ENCODE measurements at regions not wholly inside any gene's neighbourhood (a gene's known extent, or its start where the extent isn't known, plus 50 kb on each side); places are given as distances from the start of the nearest gene placed in this dataset.

DNA sequence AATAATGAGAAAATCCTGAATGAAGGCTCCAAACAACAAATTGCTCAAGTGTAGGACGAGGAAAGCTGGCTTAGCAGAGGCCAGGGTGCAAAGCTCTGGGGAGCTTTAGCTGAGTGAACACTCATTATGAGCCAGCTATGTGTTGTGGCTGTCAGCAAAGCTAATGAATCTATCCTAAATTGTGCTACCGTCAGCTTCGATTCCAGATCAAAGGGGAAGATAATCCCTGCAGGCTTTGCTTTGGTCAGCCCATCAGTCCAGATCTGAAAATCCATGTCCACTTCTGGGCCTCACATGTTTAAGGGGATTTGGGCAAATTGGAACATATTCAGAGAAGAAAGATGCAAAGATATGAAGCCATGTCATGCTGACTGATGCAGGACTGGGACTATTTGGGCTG, 180.9 kb upstream of the ZBED5 start:
- no peak for DNase-seq

DNA sequence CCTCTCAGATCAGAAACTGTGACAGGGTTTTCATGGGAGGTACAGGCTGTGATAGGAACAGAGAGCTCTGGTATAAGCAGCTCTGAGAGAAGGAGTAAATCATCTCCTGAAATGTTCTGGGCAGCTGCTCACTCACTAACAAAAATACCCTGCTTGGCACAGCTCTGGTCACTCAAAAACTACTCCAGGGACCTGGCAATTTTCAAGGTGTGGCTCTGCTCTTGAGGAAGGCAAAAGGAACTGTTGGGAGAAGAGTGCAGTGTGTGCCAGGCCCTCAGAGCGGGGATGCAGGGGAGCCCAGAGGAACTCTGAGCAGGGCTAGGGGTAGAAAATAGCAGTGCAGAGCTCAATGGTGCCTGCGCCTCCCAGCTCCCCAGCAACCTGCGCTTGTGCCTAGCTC, 180.5 kb upstream of the ZBED5 start:
- DNase-seq: no peak

DNA sequence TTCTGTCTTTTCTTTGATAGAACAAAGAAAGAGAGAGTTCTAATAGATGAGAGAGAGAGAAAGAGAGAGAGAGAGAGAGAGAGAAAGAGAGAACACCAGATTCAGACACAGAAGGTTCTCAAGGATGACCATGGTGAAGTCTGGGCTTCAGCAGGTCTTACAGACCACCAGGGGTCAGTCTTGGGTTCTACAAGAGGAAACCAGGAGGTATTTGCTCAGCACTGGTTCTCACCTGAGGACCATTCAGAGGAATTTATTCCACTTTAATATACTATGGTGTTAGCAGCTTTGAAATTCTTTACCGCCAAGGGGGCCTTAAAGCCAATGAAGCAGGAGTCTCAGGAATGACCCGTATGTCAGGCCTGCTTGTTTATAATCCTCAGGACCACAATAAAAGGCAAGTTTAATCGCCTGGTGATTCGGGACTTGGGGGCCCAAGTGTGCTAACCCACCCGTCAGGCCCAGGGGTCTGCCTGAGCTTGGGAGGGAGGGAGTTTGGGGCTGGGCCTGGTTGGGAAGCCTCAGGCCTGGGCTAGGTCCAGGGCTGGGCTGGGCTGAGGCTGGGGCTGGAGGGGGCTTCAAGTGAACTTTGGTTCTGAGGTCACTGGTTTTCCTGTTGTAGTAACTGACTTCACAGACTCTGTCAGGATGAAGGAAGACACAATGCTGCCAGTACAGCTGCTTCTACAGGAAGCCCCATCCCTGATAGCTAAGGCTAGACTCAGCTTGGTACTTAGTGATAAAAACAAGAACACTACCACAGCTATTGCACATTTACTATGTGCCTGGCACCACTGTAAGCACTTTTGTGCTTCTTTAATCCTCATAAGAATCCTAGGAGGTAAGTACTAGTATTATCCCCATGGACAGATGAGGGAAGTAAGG, 179.2 kb upstream of the ZBED5 start:
- DNase-seq: peak in 1 of 2 donors; percentile 26

DNA sequence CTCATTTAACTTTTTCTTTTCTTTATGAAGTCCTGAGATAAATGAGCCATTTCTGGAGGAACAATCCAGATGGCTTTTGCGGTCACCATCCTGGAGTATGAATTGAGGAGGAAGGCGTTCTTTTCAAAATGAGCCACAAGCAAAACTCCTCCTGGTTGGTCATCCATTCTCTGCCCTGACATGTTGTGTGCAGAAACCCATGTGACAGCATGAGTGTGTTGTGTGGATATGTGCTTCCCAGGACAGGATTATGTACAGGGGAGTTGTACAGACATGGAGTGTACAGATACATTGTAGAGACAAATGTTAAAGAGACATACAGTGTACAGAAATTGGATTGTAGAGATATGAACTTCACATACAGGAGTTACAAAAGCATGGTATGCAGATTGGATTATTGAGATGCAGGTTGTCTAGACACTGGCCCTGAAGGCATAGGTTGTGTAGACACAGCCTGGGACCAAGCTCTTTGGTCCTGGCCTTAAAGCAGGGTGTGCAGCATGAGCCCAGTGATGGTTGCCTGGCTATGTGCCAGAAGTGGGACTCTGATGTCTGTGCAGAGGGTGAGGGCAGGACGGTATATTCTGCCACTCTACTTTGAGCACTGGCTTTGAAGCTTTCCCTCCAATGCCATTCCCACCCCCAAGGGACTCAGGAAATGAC, 178.5 kb upstream of the ZBED5 start:
- DNase-seq: no peak

DNA sequence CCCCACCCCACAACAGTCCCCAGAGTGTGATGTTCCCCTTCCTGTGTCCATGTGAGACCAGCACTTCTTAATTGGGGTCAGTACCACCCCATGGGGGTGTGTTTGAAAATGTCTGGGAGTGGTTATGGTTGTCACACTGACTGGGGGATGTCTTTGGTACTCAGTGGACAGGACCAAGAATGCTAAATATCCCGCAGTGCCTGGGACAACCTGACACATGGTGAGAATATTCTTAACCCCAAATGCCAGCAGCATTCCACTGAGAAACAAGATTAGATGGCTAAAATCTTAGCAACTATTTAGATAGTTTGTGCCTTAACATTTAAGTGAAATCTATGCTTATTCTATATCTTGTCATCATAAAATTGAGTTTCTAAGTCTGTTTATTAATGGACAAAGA, 177.5 kb upstream of the ZBED5 start:
- no peak for DNase-seq

DNA sequence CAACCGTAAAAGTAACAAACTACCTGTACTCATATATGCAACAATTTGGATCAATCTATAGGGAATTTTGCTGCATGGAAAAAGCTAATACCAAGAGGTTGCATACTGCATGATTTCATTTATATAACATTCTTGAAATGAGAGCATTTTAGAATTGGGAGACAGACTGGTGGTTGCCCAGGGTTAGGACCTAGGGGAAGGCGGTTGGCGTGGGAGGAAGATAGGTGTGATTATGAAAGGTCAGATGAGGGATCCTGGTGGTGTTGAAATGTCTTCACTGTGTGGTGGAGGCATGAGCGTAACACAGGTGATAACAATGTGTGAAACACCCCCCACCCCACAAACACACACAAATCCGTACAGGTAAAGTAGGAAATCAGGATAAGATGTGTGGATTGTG, 176.6 kb upstream of the ZBED5 start:
- DNase-seq: no peak

DNA sequence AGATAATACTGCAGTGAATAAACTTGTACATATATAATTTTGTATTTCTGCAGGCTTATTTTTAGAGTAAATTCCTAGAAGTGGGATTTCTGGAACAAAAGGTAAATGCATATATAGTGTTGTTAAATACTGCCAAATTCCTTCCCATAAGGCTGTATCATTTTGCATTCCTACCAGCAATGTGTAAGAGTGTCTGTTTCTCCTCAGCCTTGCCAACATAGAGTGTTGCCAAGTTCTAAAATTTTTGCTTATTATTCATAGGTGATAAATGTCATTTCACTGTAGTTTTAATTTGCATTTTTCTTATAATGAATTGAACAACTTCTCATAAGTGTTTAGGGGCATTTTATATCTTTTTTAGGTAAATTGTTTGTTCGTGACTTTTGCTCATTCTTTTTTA, 174.2 kb upstream of the ZBED5 start:
- DNase-seq: no peak

DNA sequence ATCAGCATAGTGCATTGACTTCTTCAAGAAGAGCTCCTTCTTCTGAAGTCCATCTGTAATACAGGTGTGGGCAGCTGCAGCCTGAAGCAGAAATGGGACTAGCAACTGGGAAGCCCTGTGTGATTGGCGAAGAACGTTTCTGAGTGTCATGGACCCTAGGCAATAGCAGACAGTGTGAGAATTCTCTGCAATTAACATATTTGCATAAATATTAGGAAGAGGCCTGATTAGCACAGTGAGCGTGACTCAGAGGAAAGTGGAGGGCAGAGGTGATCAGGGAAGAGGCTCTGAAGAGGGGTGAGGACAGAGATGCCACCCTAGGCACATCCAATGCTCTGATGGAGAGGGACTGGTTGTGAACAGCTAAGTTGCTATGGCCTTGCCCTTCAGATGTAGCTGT, 171.2 kb upstream of the ZBED5 start:
- no peak for DNase-seq

DNA sequence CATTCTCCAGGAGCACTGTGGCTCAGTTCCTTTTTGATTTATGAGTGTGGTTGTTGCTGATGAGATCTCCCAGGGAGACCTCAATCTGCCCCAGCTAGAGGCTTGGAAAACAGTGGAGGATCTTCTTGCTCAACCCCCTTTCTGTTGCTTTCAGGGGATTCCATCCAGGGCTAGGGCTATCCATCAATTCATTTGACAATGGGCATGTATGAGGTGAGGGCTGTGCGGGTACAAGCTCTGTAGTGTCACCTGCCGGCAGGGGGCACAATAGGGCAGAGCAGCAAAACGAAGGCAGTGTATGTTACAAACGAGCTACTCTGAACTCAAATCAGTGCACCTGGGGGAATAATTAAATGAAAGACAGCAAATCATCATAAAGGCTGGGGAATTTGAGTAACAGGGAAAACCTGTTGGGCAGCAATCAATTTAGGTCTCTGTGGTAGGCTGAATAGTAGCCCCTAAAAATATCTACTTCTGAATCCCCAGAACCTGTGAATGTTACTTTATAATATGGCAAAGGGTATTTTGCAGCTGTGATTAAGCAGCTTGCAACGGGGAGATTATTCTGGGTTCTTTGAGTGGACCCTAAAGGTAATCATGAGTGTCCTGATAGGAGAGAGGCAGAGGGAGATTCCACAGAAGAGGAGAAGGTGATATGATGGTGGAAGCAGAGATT, 170.3 kb upstream of the ZBED5 start:
- DNase-seq: peak; percentile 79 to 83

DNA sequence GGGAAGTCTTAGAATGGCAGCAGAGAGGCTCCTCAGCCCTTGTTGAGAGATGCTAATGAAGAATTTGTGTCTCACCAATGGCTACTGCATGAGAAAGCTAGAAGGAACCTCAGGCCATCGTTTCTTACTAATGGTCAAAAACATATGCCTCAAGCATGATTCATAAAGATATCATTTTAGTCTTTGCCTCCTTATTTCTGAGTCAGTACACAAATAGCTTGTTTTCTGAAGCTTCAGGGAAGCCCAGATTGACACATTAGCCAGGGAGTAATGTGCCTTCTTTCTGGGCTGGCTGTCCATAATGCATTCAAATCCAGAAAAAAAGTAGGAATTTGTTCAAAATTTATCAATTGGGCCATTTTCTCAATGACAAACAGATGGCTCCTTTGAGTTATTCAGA, 169.4 kb upstream of the ZBED5 start:
- DNase-seq: no peak

DNA sequence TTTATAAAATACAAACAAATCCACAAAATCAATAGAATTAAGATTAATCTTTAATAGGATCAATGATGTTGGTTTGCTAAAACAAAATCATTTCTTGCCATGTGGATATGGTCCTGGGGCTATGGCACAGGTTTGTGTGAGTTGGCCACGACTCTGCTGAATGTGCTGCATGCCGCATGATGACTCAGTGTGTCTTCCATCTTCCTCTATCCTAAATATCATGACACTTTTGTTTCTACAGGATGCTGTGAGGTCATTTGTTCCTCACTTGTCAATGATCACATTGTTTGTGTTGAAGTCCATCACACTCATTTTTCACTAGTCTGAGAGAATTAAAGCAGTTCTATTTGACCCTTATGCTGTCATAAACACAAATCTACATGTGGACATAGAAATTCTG, 167.2 kb upstream of the ZBED5 start:
- no peak for DNase-seq

DNA sequence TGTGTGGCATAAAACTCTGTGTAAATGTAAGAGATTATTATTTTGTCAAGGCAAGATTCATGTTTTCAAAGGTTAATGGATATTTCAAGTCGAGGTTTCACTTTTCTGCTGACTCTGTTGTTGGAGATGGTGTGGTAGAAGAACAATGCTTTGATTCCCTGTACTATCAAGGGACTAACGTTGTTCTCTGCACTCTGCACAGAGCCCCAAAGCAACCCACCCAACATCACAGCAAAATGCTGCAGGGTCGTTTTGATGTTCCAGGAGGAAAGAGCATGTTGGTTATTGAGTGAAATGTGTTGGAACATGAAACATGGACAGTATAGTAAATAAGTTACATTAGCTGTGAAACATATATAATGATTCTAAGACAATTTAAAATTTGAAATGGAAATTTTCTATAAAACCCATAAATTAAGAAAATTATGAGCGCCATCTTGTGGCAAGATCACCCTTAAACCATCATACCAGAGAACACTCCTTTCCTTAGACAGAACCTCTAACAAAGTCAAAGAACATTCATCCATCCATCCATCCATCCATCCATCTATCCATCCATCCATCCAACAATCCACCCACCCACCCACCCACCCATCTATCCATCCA, 164.4 kb upstream of the ZBED5 start:
- DNase-seq: peak in 1 of 2 donors; percentile 39

DNA sequence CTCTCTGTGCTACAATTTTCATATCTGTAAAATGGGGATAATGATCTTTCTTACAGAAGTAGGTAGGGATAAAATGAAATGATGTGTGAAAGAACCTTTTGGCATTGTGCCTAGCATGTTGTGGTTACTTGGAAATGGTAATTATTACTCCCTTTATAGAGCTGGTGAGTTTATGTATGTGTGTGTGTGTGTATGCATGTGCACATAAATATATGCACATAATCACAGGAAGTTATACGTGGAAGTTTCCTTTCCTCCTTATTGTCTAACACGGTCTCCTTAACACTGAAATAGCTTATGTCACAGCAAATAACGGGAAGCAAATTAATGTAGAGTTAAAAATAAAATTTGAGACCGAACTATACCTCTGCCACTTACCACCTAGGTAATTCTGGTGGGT, 163.7 kb upstream of the ZBED5 start:
- DNase-seq: no peak

DNA sequence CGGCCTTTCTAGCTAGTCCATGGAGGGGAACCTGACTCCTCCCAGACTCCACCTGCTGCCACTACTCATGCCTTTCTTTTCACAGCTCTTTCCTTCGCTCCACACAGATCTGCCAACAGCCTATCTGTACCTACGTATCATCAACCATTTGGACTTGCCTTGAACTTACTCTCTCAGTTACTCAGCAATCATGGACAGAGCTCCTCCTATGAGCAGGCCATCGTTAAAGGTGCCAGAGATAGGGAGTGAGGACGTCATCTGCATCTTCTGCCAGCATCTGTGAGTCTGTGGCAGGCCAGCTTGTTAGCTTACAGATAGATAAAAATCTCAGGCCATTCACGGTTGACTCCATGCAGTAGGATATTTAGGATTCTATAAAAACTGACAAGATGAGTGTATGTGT, 162.9 kb upstream of the ZBED5 start:
- no peak for DNase-seq

DNA sequence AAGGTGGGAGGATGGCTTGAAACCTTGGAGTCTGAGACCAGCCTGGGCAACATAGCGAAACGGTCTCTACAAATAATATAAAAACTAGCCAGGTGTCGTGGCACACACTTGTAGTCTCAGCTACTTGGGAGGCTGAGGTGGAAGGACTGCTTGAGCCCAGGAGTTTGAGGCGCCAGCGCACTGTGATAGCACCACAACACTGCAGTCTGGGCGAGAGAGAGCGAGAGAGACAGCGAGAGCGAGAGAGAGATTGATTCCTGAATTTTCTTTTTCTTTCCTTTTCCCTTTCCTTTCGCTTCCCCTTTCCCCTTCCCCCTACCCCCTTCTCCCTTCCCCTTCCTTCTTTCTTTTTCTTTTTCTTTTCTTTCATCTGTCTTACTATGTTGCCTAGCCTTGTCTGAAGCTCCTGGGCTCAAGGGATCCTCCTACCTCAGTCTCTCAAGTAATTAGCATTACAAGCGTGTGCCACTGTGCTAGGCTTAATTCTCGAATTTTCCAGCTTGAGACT, 162.4 kb upstream of the ZBED5 start:
- no peak for DNase-seq

DNA sequence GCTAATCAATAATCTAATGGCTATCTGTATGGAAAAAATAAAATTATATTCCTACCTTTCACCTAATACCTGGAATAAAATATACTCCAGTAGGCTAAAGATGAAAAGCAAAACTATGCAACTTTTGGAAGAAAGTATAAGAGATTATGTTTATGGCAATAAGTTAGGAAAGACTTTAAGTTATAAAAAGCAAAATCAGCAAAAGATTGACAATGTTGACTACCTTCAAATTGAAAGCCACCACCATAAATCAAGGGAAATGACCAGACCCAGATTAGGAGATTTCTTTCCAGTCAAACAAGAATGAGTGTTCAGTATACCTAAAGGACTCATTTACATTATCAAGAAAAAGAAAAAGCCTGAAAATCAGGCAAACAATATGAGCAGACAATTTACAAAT, 159.1 kb upstream of the ZBED5 start:
- DNase-seq: no peak

DNA sequence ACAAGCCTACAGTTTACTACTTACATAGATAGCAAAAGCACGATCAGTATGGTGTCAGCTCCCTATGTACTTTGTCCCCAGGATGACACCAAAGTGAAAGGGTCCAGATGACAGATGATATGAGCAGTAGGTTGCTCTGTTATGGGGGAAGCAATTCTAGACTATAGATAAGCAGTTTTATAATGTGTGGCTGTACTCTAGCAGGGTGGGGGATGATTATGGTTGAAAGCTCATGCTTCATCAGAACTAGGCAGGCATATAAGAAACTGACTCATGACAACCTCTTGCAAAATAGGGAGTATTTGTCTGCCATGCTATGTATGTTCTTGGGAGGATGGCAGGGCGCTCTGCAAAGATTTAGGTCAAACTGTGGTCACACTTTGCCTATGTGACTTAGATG, 158.2 kb upstream of the ZBED5 start:
- DNase-seq: no peak

DNA sequence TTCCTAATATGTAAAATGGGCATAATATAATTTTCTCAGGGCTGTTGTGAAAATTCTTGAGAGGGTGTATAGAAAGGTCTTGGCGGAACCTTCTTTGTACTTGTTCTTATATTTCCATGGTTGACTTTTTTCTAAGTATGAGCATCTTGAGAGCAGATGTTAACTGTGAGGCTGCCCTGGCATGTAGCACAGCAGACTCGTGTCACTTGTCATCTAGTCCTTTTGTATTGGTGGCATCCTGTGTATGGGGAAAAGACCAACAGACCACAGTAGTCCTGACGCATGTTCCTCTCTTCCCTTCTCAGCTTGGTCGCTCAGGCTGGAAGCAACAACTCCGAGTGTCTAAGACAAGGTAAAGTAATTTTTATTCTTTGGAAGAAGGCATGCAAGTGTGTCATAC, 153.8 kb upstream of the ZBED5 start:
- DNase-seq: no peak

DNA sequence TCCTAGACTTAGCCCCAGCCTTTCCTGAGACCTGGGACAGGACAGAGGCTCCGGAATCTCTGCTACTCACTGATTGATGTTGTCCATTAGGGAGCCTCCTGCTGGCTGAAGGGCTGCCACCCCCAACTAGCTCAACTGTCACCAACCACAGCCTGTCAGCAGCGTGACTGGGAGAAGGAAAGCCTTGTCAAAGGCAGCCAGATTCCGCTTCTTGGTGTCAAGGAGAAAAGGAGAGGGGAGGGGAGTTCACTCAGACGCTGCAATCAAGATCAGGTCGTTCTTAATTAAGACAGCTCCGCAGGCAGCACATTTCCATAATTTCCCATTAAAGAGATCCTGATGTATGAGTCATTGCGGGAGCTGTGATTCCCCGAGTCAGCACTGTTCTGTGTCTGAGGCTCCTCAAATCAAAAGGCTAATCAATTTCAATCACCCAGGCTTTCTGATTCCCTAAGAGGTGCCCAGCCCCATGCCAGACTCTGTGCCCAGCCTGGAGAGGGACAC, 152.8 kb upstream of the ZBED5 start:
- DNase-seq: no peak

DNA sequence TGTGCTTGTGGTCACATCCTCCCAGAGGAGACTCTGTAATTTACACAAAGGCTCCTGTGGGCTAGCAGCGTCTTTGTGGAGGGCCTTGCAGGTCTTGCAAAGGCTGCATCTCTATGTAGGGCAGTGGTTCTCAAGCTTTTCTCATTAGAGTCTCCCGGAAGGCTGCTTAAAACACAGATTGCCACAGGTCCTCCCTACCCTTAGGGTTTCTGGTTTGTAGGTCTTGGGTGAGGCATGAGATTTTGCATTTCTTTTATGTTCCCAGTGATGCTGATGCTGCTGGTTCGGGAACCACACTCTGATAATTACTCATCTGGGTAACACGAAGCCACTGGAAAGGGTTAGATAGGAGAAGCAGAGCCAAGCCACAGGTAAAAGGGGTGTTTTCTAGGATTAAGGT, 151.3 kb upstream of the ZBED5 start:
- DNase-seq: no peak

DNA sequence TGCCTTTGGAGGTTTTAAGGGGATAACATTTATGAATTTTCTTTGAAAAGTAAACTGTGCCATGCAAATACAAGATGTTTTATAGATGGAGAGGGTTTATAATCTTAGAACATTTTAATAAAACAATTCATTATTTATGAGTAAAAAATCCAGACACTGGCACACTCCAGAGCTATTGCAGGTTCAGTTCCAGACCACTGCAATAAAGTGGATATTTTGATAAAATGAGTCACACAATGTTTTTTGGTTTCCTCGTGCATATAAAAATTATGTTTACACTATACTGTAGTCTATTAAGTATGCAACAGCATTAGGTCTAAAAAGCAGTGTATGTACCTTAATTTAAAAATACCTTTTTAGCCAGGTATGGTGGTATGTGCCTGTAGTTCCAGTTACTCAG, 146.2 kb upstream of the ZBED5 start:
- no peak for DNase-seq

DNA sequence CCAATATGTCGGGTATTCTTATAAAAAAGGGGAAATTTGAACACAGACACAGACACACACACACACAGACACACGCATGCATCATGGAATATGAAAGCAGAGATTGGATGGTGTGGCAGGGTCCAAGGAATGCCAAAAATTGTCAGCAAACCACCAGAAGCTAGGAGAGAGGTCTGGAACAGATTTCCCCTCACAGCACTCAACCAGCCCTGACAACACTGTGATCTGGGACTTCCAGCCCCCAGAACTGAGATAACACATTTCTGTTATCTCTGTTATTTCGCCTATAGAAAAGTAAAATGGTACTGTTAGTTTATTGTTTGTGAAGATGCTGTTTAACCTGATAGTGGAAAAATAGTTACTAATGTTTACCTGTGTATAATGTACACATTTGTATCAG, 145.4 kb upstream of the ZBED5 start:
- no peak for DNase-seq

DNA sequence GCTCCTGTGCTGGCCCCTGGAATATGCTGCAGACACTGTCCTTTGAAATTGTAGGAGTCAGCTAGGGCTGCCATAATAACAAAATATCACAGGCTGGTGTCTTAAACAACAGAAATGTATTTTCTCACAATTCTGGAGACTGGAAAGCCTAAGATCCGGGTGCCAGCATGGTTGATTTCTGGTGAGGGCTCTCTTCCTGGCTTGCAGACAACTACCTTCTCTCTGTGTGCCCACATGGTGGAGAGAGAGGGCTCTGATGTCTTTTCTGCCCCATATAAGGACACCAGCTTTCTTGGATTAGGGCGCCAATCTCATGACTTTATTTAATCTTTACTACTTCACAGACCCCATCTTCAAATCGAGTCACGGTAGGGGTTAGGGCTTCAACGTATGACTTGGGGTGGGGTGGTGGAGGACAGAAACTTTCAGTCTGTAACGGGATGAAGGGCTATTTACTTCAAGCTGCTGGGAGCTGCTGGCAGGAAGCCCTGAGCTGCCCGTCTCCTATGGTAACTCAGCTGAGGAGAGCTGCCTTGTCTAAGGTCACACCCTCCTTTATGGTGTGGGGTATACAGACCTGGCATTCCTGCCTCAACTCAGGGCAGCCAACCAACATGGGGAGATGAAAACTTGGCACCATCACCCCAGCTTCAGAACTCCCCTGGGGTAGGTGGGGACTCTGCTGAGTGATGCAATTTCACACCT, 142.9 kb upstream of the ZBED5 start:
- DNase-seq: no peak

Data from stimulated activated CD4-positive, alpha-beta T cell treated with anti-CD3 and anti-CD28 coated beads, Interleukin-2, amount 100 ng/mL, for 24 hours (primary cell).